ENCODE measurements at regions not wholly inside any gene's neighbourhood (a gene's known extent, or its start where the extent isn't known, plus 50 kb on each side); places are given as distances from the start of the nearest gene placed in this dataset.

GRCh38 chr12:98227162-98227561 lies 288.2 kb upstream of the TMPO start:
- no peak for DNase-seq

DNA sequence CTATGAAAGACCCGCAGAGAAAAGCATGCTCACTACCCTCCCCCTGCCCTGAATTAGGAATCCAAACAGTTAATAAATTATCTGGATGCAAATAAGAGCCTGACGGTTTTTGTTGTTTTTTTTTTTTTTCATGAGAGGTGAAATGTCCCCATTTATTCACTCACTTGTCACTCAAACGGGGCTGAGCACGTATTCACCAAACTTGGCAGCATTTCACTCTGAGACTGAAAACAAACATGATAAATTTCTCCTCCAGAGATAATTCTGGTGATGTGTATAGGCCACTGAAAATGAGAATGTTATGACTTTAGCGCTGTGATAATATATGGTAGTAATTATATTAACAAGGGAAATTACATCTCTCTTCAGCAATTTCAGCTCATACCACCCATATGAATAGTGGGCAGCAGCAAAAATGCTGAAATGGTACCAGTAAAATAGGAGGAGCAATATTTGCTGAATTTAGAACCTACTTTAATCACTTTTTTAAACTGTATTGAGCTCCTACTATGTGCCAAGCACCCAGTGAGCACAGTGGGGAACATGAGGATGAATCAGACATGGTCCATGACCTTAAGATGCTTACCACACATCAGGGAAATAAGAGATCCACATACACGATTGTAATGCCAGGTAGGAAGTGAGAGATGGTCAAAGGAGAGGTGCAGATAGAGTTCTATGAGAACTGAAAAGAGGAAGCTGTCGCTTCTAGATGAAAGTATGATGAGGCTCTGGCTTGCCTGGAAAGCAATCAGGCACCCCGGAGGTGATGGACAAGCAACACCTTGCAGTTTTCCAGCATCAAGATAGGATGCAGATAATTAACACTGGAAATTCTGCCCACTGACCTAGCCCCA lies 286.5 kb upstream of the TMPO start:
- peak; percentile 63 for DNase-seq

- no peak for DNase-seq
Observed at GRCh38 chr12:98229540-98229924, 285.9 kb upstream of the TMPO start.

- no peak for DNase-seq
Observed at GRCh38 chr12:98232753-98233390, 282.5 kb upstream of the TMPO start.

DNA sequence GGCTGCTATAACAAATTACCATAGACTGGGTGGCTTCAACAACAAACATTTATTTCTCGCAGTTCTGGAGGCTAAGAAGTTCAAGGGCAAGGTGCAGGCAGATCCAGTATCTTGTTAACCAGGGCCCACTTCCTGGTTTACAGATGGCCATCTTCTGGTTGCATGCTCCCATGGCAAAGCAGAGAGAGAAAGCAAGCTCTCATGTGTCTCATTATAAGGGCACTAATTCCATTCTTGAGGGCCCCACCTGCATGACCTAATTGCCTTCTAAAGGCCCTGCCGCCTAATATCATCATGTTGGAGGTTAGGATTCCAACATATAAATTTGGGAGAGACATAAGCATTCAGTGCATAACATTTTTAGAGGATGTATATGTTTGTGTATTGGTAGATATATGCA lies 280.1 kb upstream of the TMPO start:
- DNase-seq, result no peak

DNA sequence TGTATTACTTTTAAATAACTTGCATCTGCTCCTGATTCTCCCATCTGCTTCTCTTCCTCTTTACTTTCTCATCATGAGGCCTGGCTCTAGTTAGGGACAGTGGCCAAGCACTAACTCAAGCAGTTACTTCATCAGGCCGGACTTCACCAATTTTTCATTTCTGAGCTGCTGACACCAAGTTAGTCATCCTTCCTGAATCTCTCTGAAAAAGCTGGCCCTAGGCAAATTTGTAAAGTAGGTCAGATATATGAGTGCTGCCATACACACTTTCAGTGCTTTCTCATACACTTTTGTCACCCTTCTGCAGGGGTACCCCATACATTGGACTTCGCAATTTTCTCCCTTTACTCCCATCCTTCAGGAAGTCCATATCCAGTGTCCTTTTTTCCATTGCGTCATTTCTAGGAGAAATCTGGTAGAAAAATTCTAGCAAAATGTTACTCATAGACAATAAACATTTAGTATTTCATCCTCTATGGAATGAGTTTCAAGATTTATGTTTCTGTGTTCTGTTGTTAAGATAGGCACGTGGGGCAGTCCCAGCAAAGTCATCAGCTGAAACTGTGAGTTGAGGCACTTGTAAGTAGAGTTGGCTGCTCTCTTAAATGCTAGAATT lies 276.8 kb upstream of the TMPO start:
- DNase-seq, result no peak

- DNase-seq, result no peak
Observed at GRCh38 chr12:98243190-98243589, 272.2 kb upstream of the TMPO start.

- no peak for DNase-seq
Observed at GRCh38 chr12:98244136-98244535, 271.3 kb upstream of the TMPO start.

DNA sequence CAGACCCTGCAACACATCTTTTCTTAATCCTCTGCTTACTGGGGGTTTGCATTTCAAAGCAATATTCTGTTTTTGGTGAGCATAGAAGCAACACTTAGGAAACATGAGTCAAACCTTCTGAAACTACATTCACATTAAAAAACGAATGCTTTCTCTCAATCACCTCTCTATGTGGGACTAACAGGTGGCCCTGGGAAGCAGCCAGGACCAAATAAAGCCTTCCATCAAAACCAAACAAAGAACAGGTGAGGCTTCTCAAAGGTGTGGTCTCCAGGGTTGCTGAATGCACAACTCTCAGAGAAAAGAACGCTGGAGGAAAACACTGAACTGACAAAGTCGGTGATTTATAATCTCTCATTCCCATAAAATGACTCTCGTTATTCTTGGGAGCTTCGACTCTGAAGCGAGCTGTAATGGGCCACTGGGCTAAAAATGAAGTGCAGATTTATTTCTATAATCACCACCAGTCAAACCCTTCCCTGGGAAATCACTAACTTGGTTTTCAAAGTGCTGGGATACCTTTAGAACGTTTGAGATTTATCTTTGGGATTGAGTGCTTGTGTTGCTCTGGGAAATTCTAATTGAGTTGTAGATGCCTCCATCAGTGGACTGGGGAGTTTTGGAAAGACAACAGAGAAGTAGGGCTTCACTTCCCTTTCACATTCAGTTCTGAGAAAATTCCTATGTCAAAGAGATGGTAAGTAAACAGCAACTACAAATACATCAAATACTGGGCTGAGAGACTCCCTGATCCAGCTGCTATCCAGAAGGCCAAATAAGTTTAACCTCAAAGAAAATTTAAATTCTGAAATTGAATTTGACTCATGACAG lies 262.0 kb upstream of the TMPO start:
- peak; percentile 96 for DNase-seq

DNA sequence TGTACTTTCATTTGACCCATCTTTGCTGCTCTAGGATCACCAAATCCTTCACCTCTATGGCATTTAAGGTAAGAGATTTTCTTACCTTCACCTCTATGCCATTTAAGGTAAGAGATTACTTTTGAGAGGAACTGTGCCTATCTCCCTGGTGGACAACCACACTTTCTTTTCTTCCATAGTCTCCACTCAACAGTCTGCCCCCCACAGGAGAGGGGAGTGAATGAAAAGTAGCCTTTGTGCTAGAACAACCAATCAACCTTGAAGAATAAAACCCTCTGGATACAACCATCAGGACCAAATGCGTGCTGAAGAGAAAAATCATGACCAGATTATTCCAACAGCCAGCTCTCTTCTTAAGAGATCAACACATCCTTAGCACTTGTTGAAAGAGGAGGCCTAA lies 258.6 kb upstream of the TMPO start:
- no peak for DNase-seq

DNA sequence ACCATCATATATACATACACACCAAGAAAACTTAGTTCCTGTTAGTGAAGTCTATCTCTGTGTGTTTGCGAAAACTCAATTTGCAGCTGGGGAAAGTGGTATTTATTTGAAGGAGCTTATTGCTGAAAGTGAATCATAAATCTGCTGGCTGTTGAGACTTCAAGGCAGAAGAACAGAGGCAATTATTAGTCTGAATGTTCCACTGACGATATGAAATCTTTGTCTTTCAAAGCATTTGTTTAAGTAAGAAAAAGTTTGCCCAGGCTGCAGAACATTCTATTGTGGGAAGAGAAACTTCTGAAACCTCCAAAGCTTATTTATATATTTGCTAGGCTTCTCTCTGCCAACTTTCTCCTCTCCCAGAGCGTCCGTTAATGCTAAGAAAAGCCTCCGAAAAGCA lies 255.7 kb upstream of the TMPO start:
- no peak for DNase-seq

- no peak for DNase-seq
Observed at GRCh38 chr12:98260276-98260675, 255.1 kb upstream of the TMPO start.

DNA sequence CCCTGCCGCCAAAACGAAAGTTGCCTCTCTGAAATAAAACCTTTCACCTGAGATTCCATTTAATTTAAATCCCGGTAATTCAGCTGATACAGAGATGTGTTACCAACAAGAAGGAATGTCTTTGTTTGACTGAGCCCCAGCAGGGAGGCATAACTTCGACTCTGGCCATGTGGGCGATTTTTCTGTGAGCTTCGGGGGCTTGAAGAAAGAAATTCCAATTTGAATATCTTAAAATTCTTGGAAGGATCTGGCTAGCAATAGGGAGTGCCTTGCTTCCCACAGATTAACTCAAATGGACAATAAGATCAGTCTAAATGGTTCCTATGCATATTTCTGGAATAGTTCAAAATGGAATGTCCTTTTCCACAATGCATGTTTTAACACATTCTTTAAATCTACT lies 252.5 kb upstream of the TMPO start:
- DNase-seq, result no peak

GRCh38 chr12:98274430-98275130 lies 240.8 kb upstream of the TMPO start:
- no peak for DNase-seq

GRCh38 chr12:98275131-98275475 lies 240.3 kb upstream of the TMPO start:
- no peak for DNase-seq

GRCh38 chr12:98280152-98280551 lies 235.2 kb upstream of the TMPO start:
- DNase-seq, result no peak

DNA sequence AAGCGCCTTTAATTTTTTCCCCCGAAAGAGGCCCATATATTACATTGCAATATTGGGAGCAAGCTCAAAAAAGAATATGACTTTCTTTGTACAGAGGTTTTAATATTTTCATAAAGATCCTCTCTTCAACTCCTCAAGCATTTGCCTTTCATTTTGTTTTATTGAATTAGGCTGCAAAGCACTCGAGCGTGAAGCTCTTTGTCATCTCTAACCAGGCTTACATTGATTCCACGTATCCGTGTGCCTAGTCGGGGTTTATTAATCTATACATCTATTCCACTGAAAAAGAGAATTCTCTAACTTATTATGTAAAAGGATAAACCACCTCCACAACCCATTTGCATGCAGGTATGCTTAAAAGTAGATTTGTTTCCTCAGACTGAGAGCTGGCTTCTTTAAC lies 234.8 kb upstream of the TMPO start:
- no peak for DNase-seq

- no peak for DNase-seq
Observed at GRCh38 chr12:98291828-98292227, 223.6 kb upstream of the TMPO start.

- DNase-seq, result peak; percentile 26
Observed at GRCh38 chr12:98294051-98294805, 221.2 kb upstream of the TMPO start.

- DNase-seq, result no peak
Observed at GRCh38 chr12:98295681-98296080, 219.7 kb upstream of the TMPO start.

GRCh38 chr12:98296462-98297079 lies 218.8 kb upstream of the TMPO start:
- no peak for DNase-seq

DNA sequence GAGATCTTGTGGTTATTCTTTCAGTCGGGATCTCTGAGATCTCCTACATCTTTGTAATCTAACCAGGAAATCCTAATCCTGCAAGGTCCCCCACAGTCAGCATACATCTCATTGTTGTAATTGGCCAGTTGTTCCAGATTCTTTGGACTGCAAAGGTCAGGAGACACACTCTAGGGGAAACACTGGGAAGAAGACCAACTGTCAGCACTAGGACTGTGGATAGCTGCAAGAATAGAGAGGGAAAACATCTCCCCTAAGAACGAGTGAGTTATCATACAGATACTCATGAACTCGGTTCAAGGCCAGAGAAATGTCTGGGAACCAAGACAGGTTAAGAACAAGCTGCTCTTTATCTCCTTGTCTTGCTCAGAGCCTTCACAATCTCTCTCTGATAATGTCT lies 217.9 kb upstream of the TMPO start:
- no peak for DNase-seq
